ENCODE measurements at regions not wholly inside any gene's neighbourhood (a gene's known extent, or its start where the extent isn't known, plus 50 kb on each side); places are given as distances from the start of the nearest gene placed in this dataset.

GRCh38 chr12:115467531-115467930 lies 783.6 kb upstream of the TBX3 start:
- DNase-seq (ENCODE audit: low read depth in 2 of 2) = no peak

GRCh38 chr12:115466076-115466475 lies 782.1 kb upstream of the TBX3 start:
- no peak for DNase-seq (ENCODE audit: low read depth in 2 of 2)

GRCh38 chr12:115464661-115465060 lies 780.7 kb upstream of the TBX3 start:
- DNase-seq (ENCODE audit: low read depth in 2 of 2) = no peak

DNA sequence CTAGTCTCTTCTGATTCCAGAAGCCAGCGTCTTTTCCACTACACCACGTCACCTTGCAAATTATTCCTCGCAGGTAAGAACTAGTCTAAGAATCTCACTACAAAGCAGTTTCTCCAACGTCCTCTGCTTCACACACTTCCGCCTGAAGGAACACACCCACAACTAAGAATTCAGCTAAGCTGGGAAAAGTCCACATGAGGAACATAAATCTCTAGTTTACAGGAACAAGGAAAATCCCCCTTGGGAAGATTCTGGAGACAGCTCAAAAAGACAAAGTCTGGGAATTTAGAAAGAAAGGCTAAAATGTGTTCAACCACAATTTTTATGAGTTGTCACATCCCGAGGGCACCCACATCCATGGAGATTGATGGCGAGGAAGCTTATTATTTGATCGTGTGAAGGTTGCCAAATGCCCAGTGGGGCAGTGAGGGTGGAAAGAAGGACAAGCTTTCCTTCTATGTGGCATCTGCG lies 780.2 kb upstream of the TBX3 start:
- no peak for DNase-seq (ENCODE audit: low read depth in 2 of 2)

DNA sequence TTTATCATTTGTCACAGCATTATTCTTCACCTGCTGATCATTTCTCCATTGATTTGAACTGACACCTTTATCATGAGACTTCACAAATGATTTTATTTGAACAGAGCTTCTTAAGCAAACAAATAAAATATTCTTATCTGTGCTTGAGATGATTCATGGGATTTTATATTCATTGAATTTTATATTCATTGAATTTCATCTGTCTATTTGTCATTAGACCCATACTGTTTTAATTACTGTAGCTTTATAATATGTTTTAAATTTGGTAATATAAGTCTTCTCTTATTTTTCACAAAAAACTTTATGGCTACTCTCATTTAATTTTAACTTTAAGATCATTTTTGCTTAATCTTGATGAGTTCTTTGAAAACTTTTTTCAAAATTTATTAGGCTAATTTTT lies 777.4 kb upstream of the TBX3 start:
- no peak for DNase-seq (ENCODE audit: low read depth in 2 of 2)

- DNase-seq (ENCODE audit: low read depth in 2 of 2) = no peak
Measured at GRCh38 chr12:115457798-115458197, 773.8 kb upstream of the TBX3 start.

DNA sequence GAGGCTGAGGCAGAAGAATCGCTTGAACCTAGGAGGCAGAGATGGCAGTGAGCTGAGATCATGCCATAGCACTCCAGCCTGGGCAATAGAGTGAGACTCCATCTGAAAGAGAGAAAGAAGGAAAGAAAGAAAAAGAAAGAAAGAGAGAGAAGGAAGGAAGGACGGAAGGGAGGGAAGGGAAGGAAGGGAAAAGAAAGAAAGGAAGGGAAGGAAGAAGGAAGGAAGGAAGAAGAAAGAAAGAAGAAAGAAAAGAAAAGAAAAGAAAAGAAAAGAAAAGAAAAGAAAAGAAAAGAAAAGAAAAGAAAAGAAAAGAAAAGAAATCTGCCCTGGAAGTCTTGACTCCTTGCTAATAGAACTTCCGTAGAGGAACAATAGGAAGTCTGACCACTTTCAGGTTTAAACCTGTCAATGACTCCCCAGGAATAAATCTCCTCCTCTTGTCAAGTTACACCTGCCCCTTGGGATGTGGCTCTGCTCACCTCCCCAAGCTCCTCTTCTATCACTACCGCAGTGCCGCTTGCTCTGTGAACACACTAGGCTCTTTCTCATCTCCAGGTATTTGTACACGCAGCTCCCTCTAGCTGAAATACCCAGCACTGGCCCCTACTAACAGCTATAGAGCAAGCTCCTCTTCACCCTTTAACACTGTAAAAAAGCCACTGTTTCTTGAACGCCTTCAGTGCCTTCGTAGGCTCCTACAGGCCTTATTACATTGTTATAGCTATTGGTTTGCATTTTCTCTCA lies 773.1 kb upstream of the TBX3 start:
- DNase-seq (ENCODE audit: low read depth in 2 of 2) = no peak

DNA sequence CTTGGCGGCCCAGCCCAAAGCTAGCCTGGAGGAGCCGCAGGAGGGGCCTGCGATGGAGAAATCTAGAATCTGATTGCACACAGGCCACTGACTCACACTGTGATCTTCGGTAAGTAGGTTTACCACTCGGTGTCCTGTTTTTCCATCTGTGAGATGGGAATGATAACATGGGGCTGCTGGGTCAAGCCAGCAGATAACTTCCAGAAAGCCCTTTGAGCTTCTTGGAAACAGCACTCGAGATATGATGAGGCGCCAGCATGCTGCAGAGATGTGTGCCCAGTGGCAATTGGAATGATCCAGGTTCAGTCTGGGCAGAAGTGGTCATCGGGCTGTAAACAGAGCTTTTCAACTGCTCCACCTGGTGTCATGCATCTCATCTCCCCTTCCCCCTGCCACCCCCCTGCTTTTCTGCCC lies 771.3 kb upstream of the TBX3 start:
- no peak for DNase-seq (ENCODE audit: low read depth in 2 of 2)

GRCh38 chr12:115452751-115453281 lies 768.8 kb upstream of the TBX3 start:
- no peak for DNase-seq (ENCODE audit: low read depth in 2 of 2)

DNA sequence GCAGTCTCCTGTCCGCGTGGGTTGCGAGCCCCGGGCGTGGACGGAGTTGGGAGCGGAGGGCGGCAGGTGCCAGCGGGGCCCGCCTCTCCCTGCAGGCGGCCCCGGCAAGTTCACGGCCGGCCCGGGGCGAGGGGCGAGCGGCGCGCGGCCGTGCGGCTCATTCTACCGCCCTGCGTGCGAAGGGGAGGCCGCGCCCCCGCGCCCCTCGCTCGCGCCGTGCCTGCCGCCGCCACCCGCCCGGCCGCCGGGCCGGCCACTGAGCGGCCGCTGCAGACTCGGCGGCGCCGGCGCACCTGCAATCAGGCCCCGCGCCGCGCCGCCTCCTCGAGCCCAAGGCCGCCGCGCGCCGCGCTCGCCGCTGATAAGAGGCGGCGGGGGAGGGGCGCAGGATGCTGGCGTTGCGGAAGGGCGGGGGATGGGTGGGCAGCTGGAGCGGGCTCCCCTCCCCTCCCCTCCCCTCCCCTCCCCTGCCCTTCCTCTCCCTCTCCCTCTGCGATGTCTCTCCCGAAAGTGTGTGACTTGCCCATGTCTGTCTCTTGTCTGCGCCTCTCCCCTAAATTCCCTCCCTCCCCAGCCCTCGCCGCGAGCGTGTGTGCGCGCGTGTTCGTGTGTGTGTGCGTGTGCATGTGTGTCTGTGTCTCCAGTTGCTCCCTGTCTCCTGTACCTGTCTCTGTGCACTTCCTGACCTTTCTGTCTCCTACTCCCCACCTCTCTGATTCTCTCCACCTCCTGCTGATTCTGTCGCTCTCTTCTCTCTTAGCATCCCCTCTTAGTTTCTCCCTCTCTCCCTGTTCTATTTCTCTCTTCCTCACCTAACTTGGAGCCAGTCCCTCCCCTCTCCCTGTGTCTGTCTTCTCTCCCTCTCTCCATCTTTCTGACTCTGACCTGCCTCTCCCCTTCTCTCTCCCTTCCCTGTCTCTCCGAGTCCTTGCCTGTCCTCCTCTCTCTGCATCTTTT lies 768.1 kb upstream of the TBX3 start:
- peak in 1 of 2 donors; percentile 4 for DNase-seq (ENCODE audit: low read depth in 2 of 2)

DNA sequence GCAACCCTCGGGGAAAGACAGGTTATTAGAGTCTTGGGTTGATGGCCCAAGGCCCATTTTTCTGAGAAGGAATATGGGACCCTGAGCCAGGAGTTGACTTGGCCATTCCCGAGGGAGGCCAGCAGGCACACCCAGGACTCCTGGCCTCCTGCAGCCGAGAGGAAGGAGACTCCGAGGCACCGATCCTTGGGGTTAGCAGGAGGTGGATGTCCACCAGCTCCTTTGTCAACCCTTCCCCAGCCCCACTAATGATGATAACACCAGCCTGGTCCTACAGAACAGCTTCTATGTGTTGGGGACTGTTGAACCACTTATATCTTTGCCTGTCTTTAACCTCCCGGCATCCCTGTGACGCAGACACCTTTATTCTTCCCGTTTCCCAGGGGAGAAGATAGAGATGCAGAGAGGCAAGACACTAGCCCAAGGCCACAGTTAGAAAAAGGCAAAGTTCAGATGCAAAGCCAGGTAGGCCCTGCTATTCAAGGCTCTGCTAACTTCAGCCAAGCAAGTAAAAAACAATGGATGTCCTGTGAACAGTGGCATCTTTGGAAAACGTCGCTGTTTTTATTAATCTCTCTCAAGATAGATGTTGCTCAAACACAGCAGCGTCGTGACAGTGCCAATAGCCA lies 767.3 kb upstream of the TBX3 start:
- DNase-seq (ENCODE audit: low read depth in 2 of 2) = no peak

GRCh38 chr12:115450710-115451109 lies 766.7 kb upstream of the TBX3 start:
- no peak for DNase-seq (ENCODE audit: low read depth in 2 of 2)

GRCh38 chr12:115450017-115450416 lies 766.0 kb upstream of the TBX3 start:
- DNase-seq (ENCODE audit: low read depth in 2 of 2) = no peak

- no peak for DNase-seq (ENCODE audit: low read depth in 2 of 2)
Measured at GRCh38 chr12:115449526-115449925, 765.6 kb upstream of the TBX3 start.

- DNase-seq (ENCODE audit: low read depth in 2 of 2) = no peak
Measured at GRCh38 chr12:115444346-115444745, 760.4 kb upstream of the TBX3 start.

DNA sequence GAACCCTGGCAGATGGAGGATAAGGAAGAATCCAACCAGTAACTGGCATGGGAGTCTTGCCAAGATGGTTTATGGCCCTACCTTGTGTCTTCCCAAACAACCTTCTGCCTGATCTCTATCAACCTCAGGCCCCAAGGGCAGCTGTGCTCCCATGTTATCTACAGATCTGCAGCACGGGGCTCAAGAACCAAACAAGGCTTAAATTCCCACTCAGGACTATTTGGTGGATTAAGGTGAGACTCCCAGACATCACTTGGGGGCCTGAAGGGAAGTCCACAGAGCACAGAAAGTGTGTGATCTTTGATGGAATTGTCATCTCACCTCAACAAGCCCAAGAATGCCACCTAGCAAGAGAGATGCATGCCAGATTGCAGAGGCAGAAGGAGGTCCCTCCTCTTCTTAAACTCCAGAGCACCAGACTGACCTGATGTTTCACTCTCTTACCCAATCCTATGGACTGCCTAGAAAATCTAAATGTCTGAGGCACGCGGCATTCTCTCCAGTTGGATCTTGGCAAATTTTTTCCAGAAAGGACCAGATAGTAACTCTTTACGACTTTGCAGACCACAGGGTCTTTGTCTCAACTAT lies 759.5 kb upstream of the TBX3 start:
- no peak for DNase-seq (ENCODE audit: low read depth in 2 of 2)

DNA sequence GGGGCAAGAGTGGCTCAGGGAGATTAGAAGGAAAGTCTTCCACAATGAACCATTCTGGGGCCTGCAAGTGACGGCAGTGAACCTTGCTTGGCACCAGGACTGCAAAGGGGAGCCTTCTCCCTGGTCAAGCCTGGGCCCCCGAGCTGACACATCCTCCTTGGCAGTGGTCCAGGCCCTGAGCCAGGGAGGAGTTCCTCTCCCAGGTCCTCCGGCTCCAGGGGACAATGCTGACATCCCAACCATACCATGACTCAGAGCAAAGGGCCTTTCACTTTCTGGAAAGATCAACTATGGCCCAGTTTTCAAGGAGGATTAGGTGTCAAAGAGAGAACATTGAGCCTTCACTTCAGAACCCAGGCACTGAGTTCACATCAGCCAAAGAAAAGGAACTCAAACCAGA lies 756.5 kb upstream of the TBX3 start:
- peak in 1 of 2 donors; percentile 8 for DNase-seq (ENCODE audit: low read depth in 2 of 2)

DNA sequence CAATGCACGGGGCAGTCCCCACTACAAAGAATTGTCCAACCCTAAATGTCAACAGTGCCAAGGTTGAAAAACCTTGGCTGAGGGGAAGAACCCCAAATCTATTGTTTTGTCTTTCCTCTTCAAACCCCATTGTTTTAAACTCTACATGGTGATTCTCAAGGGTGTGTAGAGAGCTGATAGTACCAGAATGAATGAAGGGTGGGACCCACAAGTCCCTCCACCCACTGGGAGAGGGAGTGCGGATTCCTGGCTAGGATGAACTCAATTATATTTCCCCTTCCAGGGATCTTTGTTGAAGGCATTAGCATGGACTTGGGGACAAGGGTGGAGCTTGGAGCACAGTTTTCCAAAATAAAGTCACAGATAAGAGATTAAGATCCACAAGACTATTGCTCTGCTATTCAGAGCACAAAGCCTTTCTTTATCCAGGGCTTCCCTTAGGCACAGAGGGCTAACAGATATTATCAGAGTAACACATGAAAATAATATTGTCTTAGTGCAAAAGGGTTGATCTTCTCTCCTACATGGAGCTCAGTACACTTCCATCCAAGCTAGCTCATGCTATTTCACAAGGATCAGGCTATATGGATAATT lies 755.1 kb upstream of the TBX3 start:
- no peak for DNase-seq (ENCODE audit: low read depth in 2 of 2)

- DNase-seq (ENCODE audit: low read depth in 2 of 2) = no peak
Measured at GRCh38 chr12:115438314-115438713, 754.3 kb upstream of the TBX3 start.

- no peak for DNase-seq (ENCODE audit: low read depth in 2 of 2)
Measured at GRCh38 chr12:115437061-115437567, 753.1 kb upstream of the TBX3 start.
